ENCODE measurements at regions not wholly inside any gene's neighbourhood (a gene's known extent, or its start where the extent isn't known, plus 50 kb on each side); places are given as distances from the start of the nearest gene placed in this dataset.

GRCh38 chr21:41683815-41684214 is 83.0 kb downstream of the RIPK4 start:
- Mint-ChIP-seq H3K27me3 (no peaks in the 10 kb centered on the region), H3K4me1 (ENCODE audit: unreplicated experiment) (peaks cover 40% of the 10 kb centered on the region), H3K9me3 (no peaks in the 10 kb centered on the region), H3K36me3 (no peaks in the 10 kb centered on the region), H3K27ac (peak overlapping the region; percentile 92), H3K4me3 (peak overlapping the region; percentile 45)
- no peak for TF ChIP-seq CTCF (conservative IDR thresholded peaks at IDR 0.05)
- no peak for DNase-seq (ENCODE audit: extremely low spot score, unreplicated experiment)

- Mint-ChIP-seq H3K27ac (peak overlapping the region; percentile 92), H3K9me3 (no peaks in the 10 kb centered on the region), H3K36me3 (no peaks in the 10 kb centered on the region), H3K4me1 (ENCODE audit: unreplicated experiment) (peaks cover 47% of the 10 kb centered on the region), H3K4me3 (peak overlapping the region; percentile 11), H3K27me3 (no peaks in the 10 kb centered on the region)
- no peak for DNase-seq (ENCODE audit: extremely low spot score, unreplicated experiment)
- no peak for TF ChIP-seq CTCF (conservative IDR thresholded peaks at IDR 0.05)
Observed at GRCh38 chr21:41682719-41683179, 84.1 kb downstream of the RIPK4 start.

GRCh38 chr21:41681939-41682718 is 84.7 kb downstream of the RIPK4 start:
- no peak for DNase-seq (ENCODE audit: extremely low spot score, unreplicated experiment)
- Mint-ChIP-seq H3K27ac (peak overlapping the region; percentile 74), H3K4me3 (no peak overlapping the region), H3K4me1 (ENCODE audit: unreplicated experiment) (peaks cover 51% of the 10 kb centered on the region), H3K27me3 (no peaks in the 10 kb centered on the region), H3K9me3 (no peaks in the 10 kb centered on the region), H3K36me3 (no peaks in the 10 kb centered on the region)
- no peak for TF ChIP-seq CTCF (conservative IDR thresholded peaks at IDR 0.05)

- no peak for TF ChIP-seq CTCF (conservative IDR thresholded peaks at IDR 0.05)
- Mint-ChIP-seq H3K27ac (peak overlapping the region; percentile 93), H3K4me3 (peak overlapping the region; percentile 51), H3K4me1 (ENCODE audit: unreplicated experiment) (peaks cover 50% of the 10 kb centered on the region), H3K36me3 (no peaks in the 10 kb centered on the region), H3K9me3 (no peaks in the 10 kb centered on the region), H3K27me3 (no peaks in the 10 kb centered on the region)
- no peak for DNase-seq (ENCODE audit: extremely low spot score, unreplicated experiment)
Observed at GRCh38 chr21:41681348-41681801, 85.5 kb downstream of the RIPK4 start.

GRCh38 chr21:41680444-41681347 is 86.2 kb downstream of the RIPK4 start:
- DNase-seq (ENCODE audit: extremely low spot score, unreplicated experiment) = no peak
- Mint-ChIP-seq H3K27ac (peak overlapping the region; percentile 99), H3K9me3 (no peaks in the 10 kb centered on the region), H3K27me3 (no peaks in the 10 kb centered on the region), H3K36me3 (no peaks in the 10 kb centered on the region), H3K4me3 (peak overlapping the region; percentile 51), H3K4me1 (ENCODE audit: unreplicated experiment) (peaks cover 47% of the 10 kb centered on the region)
- TF ChIP-seq CTCF (conservative IDR thresholded peaks at IDR 0.05) = no peak
